DND-41 (cell line): ENCODE measurements at regions not wholly inside any gene's neighbourhood (a gene's known extent, or its start where the extent isn't known, plus 50 kb on each side); places are given as distances from the start of the nearest gene placed in this dataset.

Experiments used
- ATAC-seq: fragments of 200-7000 bp; cut with Tn5 transposase; 3 replicates; pipeline ENCODE4 v1.9.1; 2021; ENCODE audit warnings: low read depth; ENCODE audit not compliant: insufficient read depth
- DNase-seq: peaks from one replicate; pipeline ENCODE4 v3.0.0-alpha.2; 2020
- H2AFZ ChIP-seq: 2 replicates; pipeline ENCODE4 v1.6.0; 2012; ENCODE audit warnings: low read depth, low read length
- H3K27ac ChIP-seq: 2 replicates; pipeline ENCODE4 v1.5.1; 2012; ENCODE audit warnings: low read length, inconsistent platforms
- H3K27me3 ChIP-seq: fragments of 200-600 bp; sonication (generic); 2 replicates; pipeline ENCODE4 v1.6.0; 2012; ENCODE audit warnings: low read length, mild to moderate bottlenecking, inconsistent platforms; ENCODE audit not compliant: insufficient read depth, poor library complexity
- H3K36me3 ChIP-seq: 2 replicates; pipeline ENCODE4 v1.5.1; 2012; ENCODE audit warnings: low read length, inconsistent platforms; ENCODE audit not compliant: insufficient read depth
- H3K4me1 ChIP-seq: 2 replicates; pipeline ENCODE4 v1.5.1; 2012; ENCODE audit warnings: mild to moderate bottlenecking, low read length; ENCODE audit not compliant: insufficient read depth
- H3K4me2 ChIP-seq: 2 replicates; pipeline ENCODE4 v1.6.0; 2012; ENCODE audit warnings: mild to moderate bottlenecking, moderate library complexity, low read length, inconsistent platforms; ENCODE audit not compliant: insufficient read depth
- H3K4me3 ChIP-seq, 2 experiments: fragments of 200-600 bp in 1 of 2; shearing (Covaris generic) in 1 of 2; 2 replicates each; pipeline ENCODE4 v1.5.1; 2012 to 2016; ENCODE audit warnings: inconsistent platforms in 2 of 2, low read length in 2 of 2, mild to moderate bottlenecking in 2 of 2, low read depth in 1 of 2, moderate library complexity in 1 of 2
- H3K79me2 ChIP-seq: 2 replicates; pipeline ENCODE4 v1.6.0; 2012; ENCODE audit warnings: low read length, inconsistent platforms; ENCODE audit not compliant: insufficient read depth
- H3K9ac ChIP-seq: 2 replicates; pipeline ENCODE4 v1.6.0; 2012; ENCODE audit warnings: low read depth, mild to moderate bottlenecking, inconsistent platforms, low read length, moderate library complexity
- H3K9me3 ChIP-seq: 2 replicates; pipeline ENCODE4 v1.5.1; 2012; ENCODE audit warnings: low read length, moderate library complexity, mild to moderate bottlenecking, inconsistent platforms; ENCODE audit not compliant: insufficient read depth, severe bottlenecking
- H4K20me1 ChIP-seq: 2 replicates; pipeline ENCODE4 v1.6.0; 2012; ENCODE audit warnings: low read length; ENCODE audit not compliant: insufficient read depth
- CTCF ChIP-seq: IDR thresholded peaks from 2 replicates; pipeline ENCODE4 v1.5.1; 2012; ENCODE audit warnings: borderline replicate concordance, low read length, moderate library complexity, mild to moderate bottlenecking; ENCODE audit not compliant: poor library complexity, severe bottlenecking; ENCODE audit errors: extremely low read depth
- EZH2 ChIP-seq: IDR thresholded peaks from 3 replicates; pipeline ENCODE4 v1.6.1; 2012; ENCODE audit warnings: borderline replicate concordance, low read depth, mild to moderate bottlenecking, moderate library complexity, low read length, inconsistent platforms; ENCODE audit not compliant: severe bottlenecking

- TF ChIP-seq CTCF (no peak), EZH2 (no peak)
- Histone ChIP-seq H3K4me2 (no peak overlapping the region), H3K4me1 (no peaks in the 10 kb centered on the region), H3K4me3 (no peak overlapping the region), H3K79me2 (no peaks in the 10 kb centered on the region), H4K20me1 (no peaks in the 10 kb centered on the region), H3K27ac (no peak overlapping the region), H3K9ac (no peak overlapping the region), H3K27me3 (no peaks in the 10 kb centered on the region), H3K36me3 (no peaks in the 10 kb centered on the region), H2AFZ (no peak overlapping the region), H3K9me3 (peaks cover 6% of the 10 kb centered on the region)
- DNase-seq = no peak
- ATAC-seq = no peak
These were observed 305.4 kb upstream of the NDST4 start for GRCh38 chr4:115418635-115419396.

GRCh38 chr4:115396034-115396433 is 282.6 kb upstream of the NDST4 start:
- H2AFZ ChIP-seq = no peak overlapping the region
- no peaks in the 10 kb centered on the region for H3K79me2 ChIP-seq
- ATAC-seq = no peak
- no peaks in the 10 kb centered on the region for H3K4me1 ChIP-seq
- no peak overlapping the region for H3K4me3 ChIP-seq
- H3K27me3 ChIP-seq = no peaks in the 10 kb centered on the region
- TF ChIP-seq CTCF (no peak), EZH2 (no peak)
- no peaks in the 10 kb centered on the region for H3K36me3 ChIP-seq
- H3K27ac ChIP-seq = no peak overlapping the region
- no peak overlapping the region for H3K4me2 ChIP-seq
- no peak for DNase-seq
- no peak overlapping the region for H3K9ac ChIP-seq
- no peaks in the 10 kb centered on the region for H3K9me3 ChIP-seq
- no peaks in the 10 kb centered on the region for H4K20me1 ChIP-seq

- Histone ChIP-seq H4K20me1 (no peaks in the 10 kb centered on the region), H3K9me3 (no peaks in the 10 kb centered on the region), H3K36me3 (no peaks in the 10 kb centered on the region), H3K4me2 (no peak overlapping the region), H3K9ac (no peak overlapping the region), H2AFZ (no peak overlapping the region), H3K4me1 (peaks cover 16% of the 10 kb centered on the region), H3K4me3 (no peak overlapping the region), H3K27me3 (no peaks in the 10 kb centered on the region), H3K27ac (no peak overlapping the region), H3K79me2 (no peaks in the 10 kb centered on the region)
- TF ChIP-seq EZH2 = no peak
- no peak for TF ChIP-seq CTCF
- no peak for DNase-seq
- ATAC-seq = no peak
These were observed 263.4 kb upstream of the NDST4 start for GRCh38 chr4:115376866-115377265.

- Histone ChIP-seq H3K4me2 (no peak overlapping the region), H2AFZ (no peak overlapping the region), H3K79me2 (no peaks in the 10 kb centered on the region), H3K27me3 (no peaks in the 10 kb centered on the region), H3K4me3 (no peak overlapping the region), H3K9ac (no peak overlapping the region), H3K4me1 (peaks cover 27% of the 10 kb centered on the region), H3K36me3 (no peaks in the 10 kb centered on the region), H3K9me3 (no peaks in the 10 kb centered on the region), H3K27ac (no peak overlapping the region), H4K20me1 (no peaks in the 10 kb centered on the region)
- no peak for ATAC-seq
- no peak for TF ChIP-seq EZH2
- no peak for TF ChIP-seq CTCF
- no peak for DNase-seq
These were observed 261.2 kb upstream of the NDST4 start for GRCh38 chr4:115374621-115375020.
